ENCODE measurements at regions not wholly inside any gene's neighbourhood (a gene's known extent, or its start where the extent isn't known, plus 50 kb on each side); places are given as distances from the start of the nearest gene placed in this dataset.

- no peak for FAIRE-seq
- Histone ChIP-seq H3K27me3 (ENCODE audit: control insufficient read depth in 1 of 2, insufficient read depth in 2 of 2, low read length in 2 of 2) (0 out of 5 replicates have a peak, but pooled peaks cover 0 to 4% of the 10 kb centered on the region in 2 experiments), H3K4me3 (replicated peaks in 1 of 3; ENCODE audit: insufficient read depth in 1 of 3, low read depth in 2 of 3, low read length in 3 of 3) (no peak overlapping the region), H4K20me1 (ENCODE audit: insufficient read depth, low read length) (no peaks in the 10 kb centered on the region), H3K4me2 (ENCODE audit: low read depth, low read length) (no peak overlapping the region), H3K36me3 (replicated peaks in 1 of 2; ENCODE audit: control insufficient read depth in 1 of 2, insufficient read depth in 2 of 2, low read length in 2 of 2) (no peaks in the 10 kb centered on the region), H3K79me2 (ENCODE audit: insufficient read depth, low read length) (no peaks in the 10 kb centered on the region), H3K4me1 (ENCODE audit: insufficient read depth, low read length) (no peaks in the 10 kb centered on the region), H3K27ac (ENCODE audit: extremely low read length, insufficient read depth, low read length) (no peak overlapping the region), H2AFZ (ENCODE audit: low read length) (no peak overlapping the region), H3K9ac (ENCODE audit: insufficient read depth, low read depth, low read length) (no peak overlapping the region), H3K9me3 (ENCODE audit: low read length) (no peaks in the 10 kb centered on the region)
- ChIA-PET CTCF (ENCODE audit: low intra/inter-chr PET ratio, low total read pairs) (no interaction called here), POLR2A (no interaction called here)
- in situ Hi-C loops (cut with HindIII; ENCODE audit: extremely low pct_ligation_motif_present, low pct_unique_long_range_greater_than_20kb) = no loop called here
- BruUV-seq (replicated peaks) = no TSS peak
- intact Hi-C loops (cut with micrococcal nuclease; ENCODE audit: unreplicated experiment) = no loop called here
- ATAC-seq = no peak
- no peak for TF ChIP-seq CCAR2 (optimal IDR thresholded peaks at IDR 0.05; ENCODE audit: low read depth, low read length)
- TF ChIP-seq ZMAT3 (CRISPR knock-in tag; conservative IDR thresholded peaks at IDR 0.05) = no peak
- no peak for TF ChIP-seq TRIM24 (CRISPR knock-in tag; IDR thresholded peaks at IDR 0.05)
- TF ChIP-seq ZNF674 (CRISPR knock-in tag; IDR thresholded peaks at IDR 0.05; ENCODE audit: low read depth) = no peak
- TF ChIP-seq PHF20 (CRISPR knock-in tag; IDR thresholded peaks at IDR 0.05) = no peak
- no peak for TF ChIP-seq PHB2 (IDR thresholded peaks at IDR 0.05; ENCODE audit: partially characterized antibody)
- TF ChIP-seq E2F5 (CRISPR knock-in tag; conservative IDR thresholded peaks at IDR 0.05) = no peak
- no peak for TF ChIP-seq RBM39 (IDR thresholded peaks at IDR 0.05; ENCODE audit: low read depth, low read length, poor library complexity, severe bottlenecking)
- TF ChIP-seq CERS6 (CRISPR knock-in tag; IDR thresholded peaks at IDR 0.05) = no peak
- no peak for TF ChIP-seq ZFP90 (CRISPR knock-in tag; IDR thresholded peaks at IDR 0.05; ENCODE audit: borderline replicate concordance)
- TF ChIP-seq DPF2 (CRISPR knock-in tag; IDR thresholded peaks at IDR 0.05; ENCODE audit: borderline replicate concordance, low read depth) = no peak
- no peak for TF ChIP-seq HNRNPLL (IDR thresholded peaks at IDR 0.05; ENCODE audit: low read depth, low read length, poor library complexity, severe bottlenecking)
- no peak for TF ChIP-seq ZNF564 (CRISPR knock-in tag; IDR thresholded peaks at IDR 0.05)
- WGBS (ENCODE audit: low lambda C conversion rate) = 0% methylated on average over 1 of the region's 1 CpG
- no peak for DNase-seq (ENCODE audit: low spot score)
Measured at GRCh38 chr6:88428068-88428467, 261.9 kb upstream of the CNR1 start.
